ENCODE measurements at regions not wholly inside any gene's neighbourhood (a gene's known extent, or its start where the extent isn't known, plus 50 kb on each side); places are given as distances from the start of the nearest gene placed in this dataset.
A peak's percentile ranks its signal among the peaks of the same experiment; 100 is the strongest.

GRCh38 chr15:62896969-62897486 is 145.5 kb upstream of the TPM1 start:
- H3K9ac ChIP-seq (ENCODE audit: low read length) = peak overlapping the region; percentile 96
- H3K4me2 ChIP-seq (ENCODE audit: low read length) = peak overlapping the region; percentile 81
- H2AFZ ChIP-seq (ENCODE audit: low read depth, low read length) = no peak overlapping the region
- no peaks in the 10 kb centered on the region for H3K9me3 ChIP-seq (ENCODE audit: insufficient read depth, low read depth, low read length)
- Mint-ChIP-seq H3K27ac (ENCODE audit: unreplicated experiment) (peak overlapping the region; percentile 100), H3K4me3 (ENCODE audit: unreplicated experiment) (peak overlapping the region; percentile 79), H3K4me1 (ENCODE audit: low read depth, unreplicated experiment) (peaks cover 60% of the 10 kb centered on the region), H3K9me3 (ENCODE audit: unreplicated experiment) (peaks cover 1% of the 10 kb centered on the region), H3K36me3 (ENCODE audit: low read depth, unreplicated experiment) (peaks cover 3% of the 10 kb centered on the region), H3K27me3 (ENCODE audit: low read depth, unreplicated experiment) (no peaks in the 10 kb centered on the region)
- H3K27ac ChIP-seq (ENCODE audit: low read depth, low read length) = peak overlapping the region; percentile 100
- H3K4me1 ChIP-seq (ENCODE audit: insufficient read depth, low read length) = peaks cover 38% of the 10 kb centered on the region
- TF ChIP-seq EZH2 (IDR thresholded peaks at IDR 0.05; ENCODE audit: insufficient read depth, low read length) (no peak), CTCF (IDR thresholded peaks at IDR 0.05; ENCODE audit: insufficient read depth, low read depth, low read length) (no peak)
- H4K20me1 ChIP-seq (ENCODE audit: insufficient read depth, low read length) = no peaks in the 10 kb centered on the region
- FAIRE-seq (peak; percentile 87), DNase-seq (ENCODE audit: low read depth) (peak; percentile 99)
- no peaks in the 10 kb centered on the region for H3K79me2 ChIP-seq (ENCODE audit: insufficient read depth, low read length)
- no peaks in the 10 kb centered on the region for H3K36me3 ChIP-seq (ENCODE audit: insufficient read depth, low read length)
- H3K27me3 ChIP-seq (ENCODE audit: insufficient read depth, low read length) = no peaks in the 10 kb centered on the region
- no peak overlapping the region for H3K4me3 ChIP-seq (ENCODE audit: insufficient read depth, low read depth, low read length)

GRCh38 chr15:62897634-62898033 is 144.9 kb upstream of the TPM1 start:
- peaks cover 65% of the 10 kb centered on the region for H3K4me1 Mint-ChIP-seq (ENCODE audit: low read depth, unreplicated experiment)
- Histone ChIP-seq H3K9me3 (ENCODE audit: insufficient read depth, low read depth, low read length) (no peaks in the 10 kb centered on the region), H3K27me3 (ENCODE audit: insufficient read depth, low read length) (no peaks in the 10 kb centered on the region), H3K79me2 (ENCODE audit: insufficient read depth, low read length) (no peaks in the 10 kb centered on the region), H3K9ac (ENCODE audit: low read length) (peak overlapping the region; percentile 85), H3K27ac (ENCODE audit: low read depth, low read length) (peak overlapping the region; percentile 90), H3K36me3 (ENCODE audit: insufficient read depth, low read length) (no peaks in the 10 kb centered on the region), H3K4me1 (ENCODE audit: insufficient read depth, low read length) (peaks cover 38% of the 10 kb centered on the region), H3K4me3 (ENCODE audit: insufficient read depth, low read depth, low read length) (no peak overlapping the region), H2AFZ (ENCODE audit: low read depth, low read length) (no peak overlapping the region), H4K20me1 (ENCODE audit: insufficient read depth, low read length) (no peaks in the 10 kb centered on the region), H3K4me2 (ENCODE audit: low read length) (peak overlapping the region; percentile 79)
- peak overlapping the region; percentile 100 for H3K27ac Mint-ChIP-seq (ENCODE audit: unreplicated experiment)
- no peaks in the 10 kb centered on the region for H3K27me3 Mint-ChIP-seq (ENCODE audit: low read depth, unreplicated experiment)
- peak overlapping the region; percentile 79 for H3K4me3 Mint-ChIP-seq (ENCODE audit: unreplicated experiment)
- no peak for FAIRE-seq
- TF ChIP-seq CTCF (IDR thresholded peaks at IDR 0.05; ENCODE audit: insufficient read depth, low read depth, low read length) = no peak
- no peak for TF ChIP-seq EZH2 (IDR thresholded peaks at IDR 0.05; ENCODE audit: insufficient read depth, low read length)
- peaks cover 3% of the 10 kb centered on the region for H3K36me3 Mint-ChIP-seq (ENCODE audit: low read depth, unreplicated experiment)
- peaks cover 1% of the 10 kb centered on the region for H3K9me3 Mint-ChIP-seq (ENCODE audit: unreplicated experiment)
- DNase-seq (ENCODE audit: low read depth) = no peak

- Histone ChIP-seq H3K4me3 (ENCODE audit: insufficient read depth, low read depth, low read length) (no peak overlapping the region), H3K27ac (ENCODE audit: low read depth, low read length) (no peak overlapping the region), H4K20me1 (ENCODE audit: insufficient read depth, low read length) (no peaks in the 10 kb centered on the region), H3K79me2 (ENCODE audit: insufficient read depth, low read length) (no peaks in the 10 kb centered on the region), H3K27me3 (ENCODE audit: insufficient read depth, low read length) (no peaks in the 10 kb centered on the region), H3K36me3 (ENCODE audit: insufficient read depth, low read length) (no peaks in the 10 kb centered on the region), H3K9me3 (ENCODE audit: insufficient read depth, low read depth, low read length) (no peaks in the 10 kb centered on the region), H3K9ac (ENCODE audit: low read length) (no peak overlapping the region), H3K4me1 (ENCODE audit: insufficient read depth, low read length) (peaks cover 37% of the 10 kb centered on the region), H3K4me2 (ENCODE audit: low read length) (no peak overlapping the region), H2AFZ (ENCODE audit: low read depth, low read length) (no peak overlapping the region)
- Mint-ChIP-seq H3K4me1 (ENCODE audit: low read depth, unreplicated experiment) (peaks cover 70% of the 10 kb centered on the region), H3K4me3 (ENCODE audit: unreplicated experiment) (no peak overlapping the region), H3K27ac (ENCODE audit: unreplicated experiment) (peak overlapping the region; percentile 100), H3K9me3 (ENCODE audit: unreplicated experiment) (peaks cover 1% of the 10 kb centered on the region), H3K36me3 (ENCODE audit: low read depth, unreplicated experiment) (peaks cover 3% of the 10 kb centered on the region), H3K27me3 (ENCODE audit: low read depth, unreplicated experiment) (no peaks in the 10 kb centered on the region)
- DNase-seq (ENCODE audit: low read depth) = no peak
- FAIRE-seq = no peak
- TF ChIP-seq EZH2 (IDR thresholded peaks at IDR 0.05; ENCODE audit: insufficient read depth, low read length) (no peak), CTCF (IDR thresholded peaks at IDR 0.05; ENCODE audit: insufficient read depth, low read depth, low read length) (no peak)
These were observed 143.5 kb upstream of the TPM1 start for GRCh38 chr15:62899090-62899493.
